GM21825 (cell line): ENCODE measurements at regions not wholly inside any gene's neighbourhood (a gene's known extent, or its start where the extent isn't known, plus 50 kb on each side); places are given as distances from the start of the nearest gene placed in this dataset.
"Not testable (repeated sequence)": the region's sequence is repeated elsewhere in the genome, so short reads cannot be mapped to it uniquely, and the experiment has no call there.

Source experiments
- ATAC-seq: cut with Tn5 transposase; IDR thresholded peaks from one replicate; pipeline ENCODE4 v1.9.1; 2021; ENCODE audit warnings: mild to moderate bottlenecking, moderate library complexity; ENCODE audit not compliant: unreplicated experiment

- ATAC-seq = no peak
Measured at GRCh38 chr2:21759819-21760218, 636.1 kb downstream of the TDRD15 start.

- ATAC-seq = no peak
Measured at GRCh38 chr2:21761361-21761760, 637.6 kb downstream of the TDRD15 start.

- no peak for ATAC-seq
Measured at GRCh38 chr2:21763501-21763900, 639.7 kb downstream of the TDRD15 start.

GRCh38 chr2:21770787-21771186 lies 647.0 kb downstream of the TDRD15 start:
- no peak for ATAC-seq

- ATAC-seq = no peak
Measured at GRCh38 chr2:21772624-21773023, 648.9 kb downstream of the TDRD15 start.

- ATAC-seq = no peak
Measured at GRCh38 chr2:21773168-21773567, 649.4 kb downstream of the TDRD15 start.

GRCh38 chr2:21774691-21775368 lies 651.1 kb downstream of the TDRD15 start:
- ATAC-seq = no peak

- no peak for ATAC-seq
Measured at GRCh38 chr2:21779786-21780185, 656.0 kb downstream of the TDRD15 start.

GRCh38 chr2:21781962-21782361 lies 658.2 kb downstream of the TDRD15 start:
- no peak for ATAC-seq

GRCh38 chr2:21782866-21783265 lies 659.1 kb downstream of the TDRD15 start:
- no peak for ATAC-seq

- no peak for ATAC-seq
Measured at GRCh38 chr2:21787941-21788340, 664.2 kb downstream of the TDRD15 start.

- ATAC-seq = not testable (repeated sequence)
Measured at GRCh38 chr2:21790311-21790710, 666.5 kb downstream of the TDRD15 start.

GRCh38 chr2:21792571-21792970 lies 668.8 kb downstream of the TDRD15 start:
- ATAC-seq = no peak

- ATAC-seq = no peak
Measured at GRCh38 chr2:21793461-21793860, 669.7 kb downstream of the TDRD15 start.

- ATAC-seq = no peak
Measured at GRCh38 chr2:21794611-21795010, 670.8 kb downstream of the TDRD15 start.

GRCh38 chr2:21800356-21800755 lies 676.6 kb downstream of the TDRD15 start:
- ATAC-seq = no peak

GRCh38 chr2:21803550-21803949 lies 679.8 kb downstream of the TDRD15 start:
- ATAC-seq = no peak

GRCh38 chr2:21804151-21804550 lies 680.4 kb downstream of the TDRD15 start:
- no peak for ATAC-seq

- ATAC-seq = no peak
Measured at GRCh38 chr2:21811541-21811940, 687.8 kb downstream of the TDRD15 start.

GRCh38 chr2:21812766-21813165 lies 689.0 kb downstream of the TDRD15 start:
- no peak for ATAC-seq

- no peak for ATAC-seq
Measured at GRCh38 chr2:21814588-21815149, 690.9 kb downstream of the TDRD15 start.

- no peak for ATAC-seq
Measured at GRCh38 chr2:21818212-21818795, 694.5 kb downstream of the TDRD15 start.
